AG04450 (cell line): ENCODE measurements at regions not wholly inside any gene's neighbourhood (a gene's known extent, or its start where the extent isn't known, plus 50 kb on each side); places are given as distances from the start of the nearest gene placed in this dataset.

ENCODE experiments used
- CTCF ChIA-PET: fragments of 300-600, 350-600 bp; formaldehyde crosslinking; extraction: SDS; loops from one replicate; lab custom pipeline; 2022; ENCODE audit warnings: antibody characterized with exemption, inconsistent platforms; lab: Charles Lee
- POLR2A ChIA-PET: fragments of 350-600 bp; formaldehyde crosslinking; extraction: SDS; loops from one replicate; lab custom pipeline; 2021; ENCODE audit warnings: antibody characterized with exemption, inconsistent platforms; lab: Yijun Ruan, JAX
- DNase-seq: peaks from one replicate; pipeline ENCODE4 v3.0.0-alpha.2; 2011; ENCODE audit warnings: low read depth, low spot score
- H3K27ac ChIP-seq: one replicate; pipeline ENCODE4 v1.5.1; 2012; ENCODE audit warnings: low read depth, low read length, control low read depth
- H3K27me3 ChIP-seq: one replicate; pipeline ENCODE4 v1.6.0; 2012; ENCODE audit warnings: low read length; ENCODE audit not compliant: control insufficient read depth, insufficient read depth
- H3K4me3 ChIP-seq: 2 replicates; pipeline ENCODE4 v1.5.1; 2011; ENCODE audit warnings: mild to moderate bottlenecking, low read depth, low read length, control low read depth
- H3K9me3 ChIP-seq: 2 replicates; pipeline ENCODE4 v1.5.1; 2012; ENCODE audit warnings: low read length; ENCODE audit not compliant: control insufficient read depth, insufficient read depth
- CTCF ChIP-seq: IDR thresholded peaks from 2 replicates; pipeline ENCODE4 v1.5.1; 2011; ENCODE audit warnings: low read depth, low read length, control low read depth, inconsistent platforms

GRCh38 chr5:85182344-85182743 lies 797.7 kb upstream of the EDIL3 start:
- H3K27ac ChIP-seq, result no peak overlapping the region
- no peaks in the 10 kb centered on the region for H3K9me3 ChIP-seq
- no peak for DNase-seq
- no peak overlapping the region for H3K4me3 ChIP-seq
- no peak for TF ChIP-seq CTCF
- no peaks in the 10 kb centered on the region for H3K27me3 ChIP-seq
- POLR2A ChIA-PET, result no interaction called here
- CTCF ChIA-PET, result no interaction called here

- ChIA-PET POLR2A (no interaction called here), CTCF (no interaction called here)
- TF ChIP-seq CTCF, result no peak
- DNase-seq, result no peak
- Histone ChIP-seq H3K27ac (no peak overlapping the region), H3K27me3 (no peaks in the 10 kb centered on the region), H3K4me3 (no peak overlapping the region), H3K9me3 (peaks cover 3% of the 10 kb centered on the region; the same call in 1 of the 2 replicates)
Observed at GRCh38 chr5:85204289-85204688, 819.6 kb upstream of the EDIL3 start.

DNA sequence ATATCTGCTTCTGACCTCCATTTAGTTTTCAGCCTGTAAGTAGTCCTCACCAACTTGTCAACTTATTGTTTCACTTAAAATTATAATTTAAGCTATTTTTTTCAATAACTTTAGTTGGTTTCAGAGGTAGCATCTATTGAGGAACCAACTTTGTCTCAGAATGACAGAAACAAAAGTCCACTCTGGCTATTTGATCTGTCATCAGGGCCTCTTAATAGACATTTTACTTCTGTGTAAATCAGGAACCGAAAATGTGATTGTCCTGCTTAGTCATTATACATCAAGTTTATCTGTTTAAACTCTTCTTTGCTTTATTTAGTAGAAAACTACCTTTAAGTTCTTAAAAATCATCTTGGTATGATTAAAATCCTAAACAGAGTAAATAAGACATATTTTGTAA lies 820.8 kb upstream of the EDIL3 start:
- ChIA-PET CTCF (no interaction called here), POLR2A (no interaction called here)
- no peak for TF ChIP-seq CTCF

GRCh38 chr5:85225388-85225787 lies 840.7 kb upstream of the EDIL3 start:
- ChIA-PET POLR2A (no interaction called here), CTCF (no interaction called here)
- no peak for DNase-seq
- Histone ChIP-seq H3K4me3 (no peak overlapping the region), H3K9me3 (no peaks in the 10 kb centered on the region), H3K27ac (no peak overlapping the region), H3K27me3 (no peaks in the 10 kb centered on the region)
- TF ChIP-seq CTCF, result no peak

More for the DNA sequence above, 820.8 kb upstream of the EDIL3 start:
- Histone ChIP-seq H3K4me3 (no peak overlapping the region), H3K27me3 (no peaks in the 10 kb centered on the region), H3K27ac (no peak overlapping the region), H3K9me3 (peaks cover 3% of the 10 kb centered on the region; the same call in 1 of the 2 replicates)
- no peak for DNase-seq

DNA sequence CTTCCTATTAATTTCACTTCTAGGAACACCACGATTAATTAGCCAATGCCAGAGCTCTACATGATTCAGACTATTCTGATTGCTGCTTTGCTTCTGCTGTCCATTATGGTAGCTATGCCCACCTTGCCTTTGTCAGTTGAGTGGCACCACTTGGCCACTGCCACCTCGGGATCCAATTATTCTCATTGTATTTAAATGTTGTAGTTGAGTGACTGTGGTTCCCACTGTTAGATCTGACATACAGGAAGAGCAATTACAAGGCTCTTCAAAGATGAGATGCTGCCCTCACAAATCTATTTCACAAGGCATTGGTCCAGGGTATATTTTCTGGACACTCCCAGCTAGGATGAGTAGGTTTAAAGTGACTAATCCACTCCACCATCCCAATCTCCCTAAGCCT lies 864.5 kb upstream of the EDIL3 start:
- TF ChIP-seq CTCF, result no peak
- no peak for DNase-seq
- ChIA-PET CTCF (no interaction called here), POLR2A (no interaction called here)
- no peaks in the 10 kb centered on the region for H3K27me3 ChIP-seq
- H3K9me3 ChIP-seq, result no peaks in the 10 kb centered on the region
- H3K4me3 ChIP-seq, result no peak overlapping the region
- no peak overlapping the region for H3K27ac ChIP-seq
